Globus pallidus (tissue), 1 donor: ENCODE measurements at regions not wholly inside any gene's neighbourhood (a gene's known extent, or its start where the extent isn't known, plus 50 kb on each side); places are given as distances from the start of the nearest gene placed in this dataset.

Source experiments
- DNase-seq: peaks from one replicate; pipeline ENCODE4 v3.0.0-alpha.2; 2015; ENCODE audit warnings: low spot score

DNA sequence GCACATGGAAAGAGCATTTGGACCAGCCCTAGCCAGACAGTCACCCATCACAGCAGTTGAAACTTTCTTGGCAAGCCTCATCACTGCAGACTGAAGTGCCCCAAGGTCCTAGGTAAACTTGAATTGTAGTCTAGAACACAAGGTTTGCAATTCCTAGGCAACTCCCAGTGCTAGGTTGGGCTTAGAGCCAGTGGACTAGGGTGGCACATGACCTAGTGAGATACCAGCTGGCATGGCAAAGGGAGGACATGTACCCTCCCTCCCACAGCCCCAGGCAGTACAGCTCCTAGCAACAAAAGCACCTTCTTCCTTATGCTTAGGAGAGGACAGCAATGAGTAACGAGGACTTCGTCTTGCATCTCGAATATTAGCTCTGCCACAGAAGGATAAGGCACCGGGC is 889.5 kb downstream of the JRKL start:
- DNase-seq: no peak

DNA sequence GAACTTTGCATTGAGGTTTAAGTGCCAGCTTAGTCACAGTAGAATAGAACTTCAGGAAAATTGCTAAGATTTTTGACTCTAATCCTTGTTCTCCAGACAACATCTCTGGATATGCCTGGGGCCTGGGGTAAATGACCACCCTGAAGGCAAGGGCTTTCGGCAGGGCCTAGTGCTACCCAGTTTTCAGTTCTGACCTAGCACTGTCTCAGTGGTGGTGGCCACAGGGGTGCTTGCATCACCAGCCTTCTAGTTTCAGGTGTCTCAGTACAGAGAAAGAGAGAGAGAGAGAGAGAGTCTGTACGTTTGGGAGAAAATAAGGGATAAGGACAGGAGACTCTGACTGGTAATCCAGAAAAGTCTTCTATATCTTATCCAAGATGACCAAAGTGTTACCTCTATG is 890.5 kb downstream of the JRKL start:
- no peak for DNase-seq

DNA sequence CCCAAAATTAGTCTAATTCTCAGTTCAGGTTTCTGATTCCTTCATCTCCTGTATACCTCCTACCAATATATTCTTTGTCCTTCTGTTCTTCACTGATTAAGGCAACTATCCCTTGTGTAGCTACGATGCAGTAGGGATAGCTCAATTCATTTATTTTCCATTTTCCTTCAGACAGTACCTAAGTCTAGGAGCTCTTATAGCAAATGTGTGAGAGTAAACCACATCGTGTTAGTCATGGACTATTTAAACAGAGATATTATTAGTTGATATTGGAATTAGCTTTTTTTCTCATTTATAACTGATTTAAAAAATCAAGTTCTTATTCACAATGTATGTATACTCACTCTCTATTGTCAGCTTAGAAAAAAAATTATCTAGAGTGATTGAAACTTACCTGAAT is 900.0 kb downstream of the JRKL start:
- DNase-seq: no peak

DNA sequence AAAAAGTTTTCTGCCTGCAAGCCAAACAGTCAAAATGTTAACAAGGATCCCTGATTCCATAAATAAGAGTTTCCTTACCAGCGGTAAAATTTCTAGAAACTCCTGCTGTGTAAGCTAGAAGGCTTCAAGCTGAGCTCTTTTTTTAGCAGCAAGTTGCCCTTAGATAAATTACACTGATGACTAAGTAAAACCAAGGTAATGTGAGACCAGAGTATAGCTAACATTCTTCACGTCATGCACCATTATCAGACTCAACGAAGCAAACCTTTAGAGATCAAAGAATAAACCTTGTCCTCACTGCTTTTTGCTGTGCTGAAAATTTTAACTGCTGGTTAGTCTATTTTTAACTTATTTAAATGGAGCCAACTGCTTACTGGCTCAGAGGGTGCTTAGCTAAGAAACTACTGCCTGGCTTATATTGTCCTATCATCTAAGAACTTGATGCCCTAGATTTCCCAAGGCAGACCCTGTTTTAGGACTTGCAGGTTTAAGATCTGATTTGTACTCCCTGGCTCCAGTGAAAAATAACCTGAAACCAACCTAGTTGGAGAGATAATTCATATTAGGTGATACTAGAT is 900.7 kb downstream of the JRKL start:
- no peak for DNase-seq

DNA sequence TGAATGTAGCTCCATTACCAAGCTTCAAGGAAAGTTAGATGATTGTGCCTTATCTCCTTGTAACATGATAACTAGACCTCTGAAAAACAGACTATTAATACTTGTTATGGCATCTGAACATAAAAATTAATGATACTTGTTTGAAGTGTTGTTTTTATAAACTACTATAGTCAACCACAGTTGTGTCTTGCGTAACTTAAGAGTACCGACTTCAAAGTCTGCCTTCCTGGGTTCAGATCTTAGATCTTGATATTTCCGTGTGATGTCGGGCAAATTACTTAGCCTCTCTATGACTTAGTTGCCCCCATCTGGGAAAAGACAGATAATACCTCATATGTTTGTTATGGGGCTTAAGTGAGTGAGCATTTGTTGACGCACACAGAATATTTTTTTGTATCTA is 906.5 kb downstream of the JRKL start:
- no peak for DNase-seq

DNA sequence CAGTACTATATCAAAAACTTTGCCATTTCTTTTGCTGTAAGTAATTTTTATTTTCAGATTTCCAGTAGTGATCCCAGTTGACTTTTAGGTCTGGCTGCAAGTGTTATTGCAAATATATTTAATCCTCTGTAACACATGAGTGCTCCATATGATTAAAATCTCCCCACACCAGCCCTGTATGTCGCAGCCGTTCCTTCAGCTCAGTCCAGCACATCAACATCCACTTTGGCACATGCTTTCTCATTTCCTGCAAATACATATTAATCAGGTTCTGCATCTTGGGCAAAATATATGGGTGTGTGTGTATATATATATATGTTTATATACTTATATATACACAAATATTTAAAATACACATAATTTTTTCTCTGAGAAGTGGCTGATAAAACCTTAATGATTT is 919.5 kb downstream of the JRKL start:
- no peak for DNase-seq

DNA sequence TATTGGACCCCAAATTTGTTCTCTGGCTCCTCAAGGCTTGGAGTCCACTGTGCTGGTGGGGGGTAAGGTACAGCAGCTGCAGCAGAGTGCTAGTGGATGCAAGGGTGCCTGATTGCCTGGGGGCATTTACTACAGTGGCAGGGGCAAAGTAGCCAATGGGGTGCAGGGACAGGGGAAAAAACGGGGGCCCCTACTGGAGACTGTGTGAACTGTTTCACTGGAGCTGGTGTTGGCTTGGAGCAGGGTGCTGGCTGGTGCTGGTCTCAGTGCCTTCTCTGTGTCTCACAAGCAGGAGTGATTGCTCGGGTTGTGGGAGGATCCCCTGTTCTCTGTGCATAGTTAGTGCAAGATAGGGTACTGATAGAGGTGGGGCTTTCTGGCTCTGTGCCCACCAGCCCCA is 935.9 kb downstream of the JRKL start:
- no peak for DNase-seq

DNA sequence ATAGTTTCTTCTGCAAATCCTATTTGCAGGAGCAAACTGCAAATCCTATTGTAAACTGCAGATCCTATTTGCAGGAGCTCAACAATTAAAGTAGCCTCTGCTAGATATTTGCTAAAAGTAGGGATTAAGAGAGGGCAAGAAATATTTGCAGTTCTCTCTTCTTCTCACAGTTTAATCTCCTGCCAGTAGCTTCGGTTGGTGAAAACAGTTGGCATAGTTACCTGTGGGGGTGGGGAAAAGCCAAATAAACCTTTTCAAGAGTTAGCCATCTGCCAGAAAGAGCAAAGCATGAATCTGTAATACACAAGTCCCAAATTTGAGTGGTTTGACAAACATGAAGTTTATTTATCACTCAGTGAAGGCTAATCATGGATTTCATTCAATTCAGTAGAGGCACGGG is 942.5 kb downstream of the JRKL start:
- no peak for DNase-seq

DNA sequence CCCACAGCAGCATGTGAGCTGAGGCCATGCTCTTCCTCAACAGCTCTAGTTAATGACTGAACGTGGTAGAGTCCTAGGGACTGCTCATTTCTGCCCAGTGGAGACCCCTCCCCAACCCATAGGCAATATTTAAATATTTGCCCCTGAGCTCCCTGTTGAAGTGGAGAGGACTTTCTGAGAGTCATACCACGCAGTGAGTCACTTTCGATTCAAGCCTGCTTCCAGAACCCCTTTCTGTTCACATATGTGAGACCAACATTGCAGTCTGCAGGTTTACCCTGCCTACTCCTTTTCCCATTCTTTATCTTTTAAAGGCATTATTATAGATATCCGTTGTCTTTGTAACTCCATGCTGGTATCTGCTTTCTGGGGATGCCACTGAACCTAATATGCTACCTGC is 946.3 kb downstream of the JRKL start:
- DNase-seq: no peak

DNA sequence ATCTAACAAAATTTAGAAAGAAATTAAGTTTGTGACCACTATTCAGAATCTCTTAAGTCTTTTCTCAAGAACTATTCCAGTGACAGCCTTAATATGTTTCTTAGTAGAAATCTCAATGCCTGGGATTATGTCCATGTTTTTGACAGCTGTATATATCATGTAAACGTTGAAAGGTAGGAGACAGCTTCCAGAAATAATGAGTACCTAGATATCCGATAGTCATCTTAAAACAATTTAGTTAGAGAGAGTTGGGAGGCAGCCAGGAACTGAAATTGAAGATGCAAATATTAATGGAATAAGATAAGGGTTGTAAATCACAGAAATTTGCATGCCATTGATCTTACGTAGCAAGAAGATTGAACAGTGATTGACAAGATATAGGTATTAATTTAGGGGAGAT is 955.2 kb downstream of the JRKL start:
- no peak for DNase-seq

DNA sequence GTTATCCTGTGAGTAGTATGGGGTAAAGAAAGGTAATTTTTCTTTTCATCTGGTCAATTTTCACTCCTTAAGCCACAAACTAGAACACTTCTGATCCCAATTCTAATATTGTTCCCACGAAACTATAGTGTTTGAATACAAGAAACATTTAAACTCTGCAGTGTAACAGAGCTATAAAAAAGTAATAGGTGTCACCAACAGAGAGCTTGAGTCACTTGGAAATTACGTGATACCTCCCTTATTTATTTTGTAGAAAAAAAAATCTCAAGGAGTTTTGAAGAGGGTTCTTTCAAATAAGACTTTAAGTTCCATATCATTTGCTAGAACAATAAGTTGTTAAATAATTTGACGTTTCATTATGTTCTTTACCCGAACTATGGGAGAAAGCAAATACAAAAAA is 959.4 kb downstream of the JRKL start:
- no peak for DNase-seq

DNA sequence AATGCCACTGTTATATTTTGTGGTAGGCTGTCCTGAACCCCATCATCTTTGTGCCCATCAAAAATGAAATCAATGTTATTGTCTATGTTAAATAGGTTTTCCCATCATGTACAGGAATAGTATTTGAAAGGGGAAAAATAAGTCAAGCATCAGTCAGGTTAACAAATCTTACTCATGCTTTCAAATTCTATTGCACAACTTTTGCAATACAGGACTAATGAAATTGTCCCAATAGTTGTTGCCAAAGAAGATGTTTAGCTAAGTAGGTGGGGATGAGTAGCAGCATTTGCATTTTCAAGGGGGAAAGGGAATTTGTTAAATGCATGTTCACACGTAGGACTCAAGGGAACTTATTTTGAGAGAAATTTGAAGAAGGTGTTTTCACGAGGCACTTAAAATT is 962.1 kb downstream of the JRKL start:
- DNase-seq: no peak

DNA sequence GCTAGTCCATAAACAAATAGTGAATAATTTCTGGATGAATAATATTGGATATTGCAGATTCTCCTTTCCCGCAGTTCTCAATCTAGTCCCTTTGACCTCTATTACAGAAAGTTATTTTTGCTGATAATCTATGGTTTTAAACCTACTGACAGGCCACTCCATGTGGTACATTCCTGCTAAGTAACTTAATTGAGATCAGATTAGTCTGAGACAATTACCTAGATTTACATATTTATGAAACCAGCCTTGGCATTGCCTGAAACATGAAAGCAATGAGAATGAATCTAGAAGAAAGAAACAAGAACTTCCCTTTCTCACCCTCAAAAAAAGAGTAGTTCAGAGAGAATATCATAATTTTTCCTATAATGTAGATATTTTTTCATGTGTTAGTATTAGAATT is 964.2 kb downstream of the JRKL start:
- no peak for DNase-seq

DNA sequence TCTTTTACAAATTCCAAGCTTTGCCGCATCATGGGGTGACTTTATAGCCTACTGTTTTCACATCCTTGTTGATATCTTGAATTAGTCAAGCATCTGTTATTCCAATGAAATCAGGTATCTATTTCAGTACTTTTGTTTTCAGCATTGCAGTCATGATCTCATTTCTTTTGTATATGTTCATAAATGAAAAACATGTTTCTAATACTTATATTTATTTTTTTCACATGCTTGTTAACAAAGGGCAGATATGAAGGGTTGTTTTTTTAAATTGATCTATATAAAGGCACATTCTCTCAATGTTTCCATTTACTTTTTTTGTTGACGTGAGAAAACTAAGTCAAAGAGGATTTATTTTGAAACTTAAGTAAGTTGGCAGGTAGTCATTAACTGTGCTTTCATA is 964.8 kb downstream of the JRKL start:
- DNase-seq: no peak

DNA sequence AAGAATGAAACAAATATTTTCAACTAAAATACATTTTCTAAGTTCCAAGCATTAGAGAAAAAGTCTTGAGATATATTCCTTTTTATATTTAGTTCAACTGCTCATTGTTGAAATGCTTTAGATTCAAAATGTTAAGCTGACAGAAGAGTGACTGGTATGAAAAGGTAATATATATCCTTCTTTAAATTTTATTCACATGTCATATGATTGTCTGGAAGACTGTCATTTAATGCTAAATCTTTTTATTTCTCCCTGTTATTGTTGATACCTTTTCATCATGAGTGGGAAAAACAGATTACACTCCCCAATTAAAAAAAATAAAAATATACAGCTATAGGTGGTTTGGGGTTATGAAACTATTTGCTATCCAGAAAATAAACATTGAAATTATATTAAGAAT is 965.4 kb downstream of the JRKL start:
- DNase-seq: no peak

DNA sequence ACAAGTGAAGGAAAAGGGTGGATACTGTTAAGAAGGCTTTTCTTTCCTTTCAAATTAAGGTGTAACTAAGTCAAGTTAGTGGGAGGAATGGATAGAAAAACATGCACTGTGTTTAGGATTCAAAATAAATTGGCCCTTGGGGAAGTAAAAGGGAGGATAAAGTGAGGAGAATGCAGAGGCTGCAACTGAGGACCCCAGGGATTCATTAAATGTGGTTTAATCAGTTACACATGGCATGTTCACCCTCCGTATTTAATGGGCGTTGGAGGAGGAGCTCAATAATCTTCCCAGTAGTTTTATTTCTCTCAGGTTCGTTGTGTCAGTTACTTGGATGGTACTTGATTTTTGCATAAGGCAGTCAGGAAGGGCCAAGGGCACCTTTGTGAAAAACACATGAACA is 966.3 kb downstream of the JRKL start:
- DNase-seq: no peak

DNA sequence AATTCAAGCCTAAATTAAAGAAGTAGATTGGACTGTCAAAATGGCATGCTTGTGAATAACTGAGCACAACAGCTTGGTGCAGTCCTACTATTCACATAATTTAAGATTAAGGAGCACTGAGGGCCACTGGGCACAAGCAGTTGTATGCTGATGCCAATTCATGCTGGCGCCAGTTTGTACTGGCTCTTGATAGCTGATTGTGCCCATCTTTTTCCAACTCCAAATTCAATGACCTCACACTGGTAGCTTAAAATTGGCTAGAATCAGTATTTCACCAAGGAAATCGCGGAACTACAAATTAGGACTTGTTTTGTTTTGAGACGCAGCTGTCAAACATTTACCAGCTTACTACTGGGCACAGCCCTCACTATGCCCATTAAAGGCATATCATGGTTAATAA is 969.2 kb downstream of the JRKL start:
- DNase-seq: no peak

DNA sequence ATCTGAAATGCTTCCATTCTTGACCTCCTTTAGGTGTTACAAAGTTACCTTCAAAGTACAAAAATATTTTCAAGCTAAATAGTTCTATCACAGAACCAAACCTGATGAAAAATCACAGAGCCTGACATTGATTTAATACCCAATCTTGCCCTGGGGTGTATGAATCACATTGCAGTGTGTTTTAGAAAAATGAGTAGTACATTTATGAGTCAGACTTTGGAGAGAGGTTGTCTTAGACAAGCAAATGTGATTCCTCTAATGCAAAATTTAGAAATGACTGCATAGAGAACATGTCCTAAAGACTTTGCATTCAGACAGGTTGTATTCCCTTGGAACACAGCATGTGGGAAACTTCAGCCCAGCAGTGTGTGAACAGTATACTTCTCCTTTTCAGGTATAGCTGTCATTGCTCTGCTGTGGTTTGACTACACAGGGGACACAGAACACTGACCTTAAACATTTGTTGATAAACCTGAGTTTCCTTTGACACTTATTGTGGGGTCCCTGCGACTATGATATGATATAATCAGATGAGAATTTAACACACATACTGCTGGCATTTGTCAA is 972.1 kb downstream of the JRKL start:
- DNase-seq: no peak

DNA sequence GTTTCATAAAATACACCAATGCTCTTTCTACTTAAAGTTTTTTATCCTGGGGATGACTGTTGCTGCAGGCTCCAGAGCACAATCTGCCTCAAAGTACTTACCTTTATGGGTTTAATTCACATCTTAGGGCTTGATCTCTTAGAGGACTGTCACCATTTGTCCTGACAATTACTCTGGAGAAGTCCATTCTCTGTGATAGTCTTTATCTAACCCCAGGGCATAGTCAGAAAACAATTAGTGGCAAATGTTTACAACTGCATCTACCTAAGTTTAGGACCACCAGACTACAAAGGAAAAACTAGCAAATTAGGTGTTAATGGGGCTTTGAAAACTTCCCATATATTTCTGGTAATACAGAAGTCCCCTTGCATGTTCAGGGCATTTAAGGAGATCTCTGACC is 973.5 kb downstream of the JRKL start:
- no peak for DNase-seq

DNA sequence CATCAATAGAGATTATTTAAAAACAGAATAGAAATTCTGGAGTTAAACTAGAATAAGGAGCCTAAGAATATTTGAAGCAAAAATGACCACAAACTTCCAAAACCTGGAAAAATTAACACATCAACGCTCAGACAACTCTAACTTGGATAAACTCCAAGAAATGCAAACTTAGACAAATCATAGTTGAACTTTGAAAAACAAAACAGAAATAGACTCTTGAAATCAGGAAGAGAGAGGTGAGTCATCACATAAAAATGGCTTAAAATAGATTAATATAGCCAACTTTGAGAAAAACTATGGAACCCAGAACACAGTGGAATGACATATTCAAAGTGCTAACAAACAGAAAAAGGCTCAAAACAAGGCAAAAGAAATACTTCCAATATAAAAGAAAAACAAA is 974.2 kb downstream of the JRKL start:
- no peak for DNase-seq

DNA sequence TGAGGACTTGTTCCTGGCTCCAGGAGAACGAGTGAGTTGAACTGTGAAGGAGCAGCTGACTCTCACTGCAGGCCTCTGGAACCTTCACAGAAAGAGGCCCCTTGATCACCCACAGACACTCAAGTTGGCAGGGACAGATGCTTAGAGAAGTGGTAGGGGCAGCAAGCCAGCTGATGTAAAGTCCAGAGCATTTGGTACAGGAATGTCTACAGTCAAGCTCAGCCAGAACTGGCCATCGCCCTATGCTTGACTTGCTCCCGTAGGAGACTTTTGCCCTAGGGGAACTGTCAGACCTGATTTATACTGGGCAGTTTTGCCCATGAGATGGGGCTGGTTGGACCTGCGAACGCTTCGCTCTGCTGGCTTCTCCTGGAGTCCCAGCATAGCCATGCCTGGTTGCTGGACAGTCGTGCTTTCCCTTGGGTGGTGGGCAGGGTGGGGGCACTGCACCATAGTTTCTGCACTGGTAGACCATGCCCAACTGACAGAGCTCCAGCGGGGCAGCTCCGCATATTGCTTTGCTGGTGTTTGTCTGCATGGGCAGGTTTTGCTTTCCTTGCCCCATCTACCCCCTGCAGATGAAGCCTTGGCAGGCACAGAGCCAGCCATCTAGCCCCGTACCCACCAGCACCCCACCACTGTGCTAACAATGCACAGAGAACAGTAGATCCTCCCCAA is 977.7 kb downstream of the JRKL start:
- no peak for DNase-seq

DNA sequence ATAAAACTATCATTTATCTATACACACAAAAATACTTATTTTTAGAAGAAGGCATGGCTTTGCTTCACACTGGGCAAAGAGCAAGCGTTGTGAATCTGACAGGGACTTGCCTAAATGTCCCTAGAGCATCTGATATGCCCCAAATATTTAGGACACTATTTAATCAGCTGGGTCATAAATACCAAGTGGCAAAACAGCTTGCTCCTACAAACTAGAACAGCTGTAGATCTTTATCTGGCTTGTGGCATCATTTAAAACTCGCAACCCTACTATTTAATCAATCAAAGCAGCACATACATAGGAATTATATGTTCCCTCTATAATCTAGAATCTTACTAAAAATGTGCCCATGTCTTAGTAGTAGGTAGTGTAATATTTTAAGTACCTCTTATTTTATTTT is 999.5 kb downstream of the JRKL start:
- DNase-seq: no peak

DNA sequence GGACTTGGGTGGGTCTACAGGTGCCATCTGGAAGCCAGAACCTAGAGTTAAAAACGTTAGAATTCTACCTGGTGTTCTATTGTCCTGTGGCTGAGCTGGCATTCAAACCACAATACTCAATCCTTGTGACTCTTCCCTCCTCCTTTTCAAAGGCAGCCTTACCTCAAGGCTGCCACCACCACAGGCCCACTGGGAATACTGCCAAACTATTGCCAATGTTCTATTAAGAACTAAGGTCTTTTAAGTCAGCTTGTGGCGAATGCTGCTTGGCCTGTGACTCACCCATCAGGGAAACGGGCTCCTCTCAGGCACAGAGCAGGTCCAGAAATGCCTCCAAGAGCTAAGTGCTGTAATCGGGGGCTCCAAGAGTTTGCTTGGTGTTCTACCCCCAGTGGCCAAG is 1008.4 kb downstream of the JRKL start:
- no peak for DNase-seq

DNA sequence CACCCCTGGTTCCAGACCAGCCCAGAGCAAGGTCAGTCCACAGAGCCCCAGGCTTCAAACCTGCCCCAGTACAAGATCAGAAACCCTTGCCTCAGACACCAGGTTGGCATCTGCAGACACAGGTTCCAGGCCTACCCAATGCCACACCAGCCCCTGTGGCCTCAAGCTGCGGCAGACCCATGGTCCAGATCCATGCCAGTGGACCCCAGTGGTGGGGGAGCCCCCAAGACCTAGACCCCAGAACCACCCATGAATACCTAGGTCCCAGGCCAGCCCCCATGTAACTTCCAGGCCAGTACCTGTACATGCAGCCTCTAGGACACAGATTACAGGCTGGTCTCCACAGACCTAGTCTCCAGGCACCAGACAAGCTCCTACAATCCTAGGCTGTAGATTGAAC is 1019.3 kb downstream of the JRKL start:
- no peak for DNase-seq
